NCI-H524 (cell line): ENCODE measurements at regions not wholly inside any gene's neighbourhood (a gene's known extent, or its start where the extent isn't known, plus 50 kb on each side); places are given as distances from the start of the nearest gene placed in this dataset.
"Not testable (repeated sequence)": the region's sequence is repeated elsewhere in the genome, so short reads cannot be mapped to it uniquely, and the experiment has no call there.

Experiments used
- DNase-seq, 2 experiments: peaks; one replicate each; lab custom pipeline; 2025; lab: John Stamatoyannopoulos, UW

- no peak for DNase-seq
Observed at GRCh38 chr7:87007038-87007437, 52.4 kb downstream of the ELAPOR2 start.

- DNase-seq = no peak
Observed at GRCh38 chr7:87004956-87005355, 54.5 kb downstream of the ELAPOR2 start.

GRCh38 chr7:87003872-87004798 lies 55.3 kb downstream of the ELAPOR2 start:
- peak in 1 of 2 experiments; percentile 23 for DNase-seq

GRCh38 chr7:87001214-87001613 lies 58.2 kb downstream of the ELAPOR2 start:
- DNase-seq = no peak

- peak in 1 of 2 experiments; percentile 33 for DNase-seq
Observed at GRCh38 chr7:87000344-87000743, 59.1 kb downstream of the ELAPOR2 start.

GRCh38 chr7:86999750-87000149 lies 59.7 kb downstream of the ELAPOR2 start:
- peak in 1 of 2 experiments; percentile 29 for DNase-seq

GRCh38 chr7:86995814-86996213 lies 63.6 kb downstream of the ELAPOR2 start:
- DNase-seq = peak in 1 of 2 experiments; percentile 6

- DNase-seq = peak in 1 of 2 experiments; percentile 9
Observed at GRCh38 chr7:86995052-86995725, 64.3 kb downstream of the ELAPOR2 start.

- DNase-seq = no peak
Observed at GRCh38 chr7:86991771-86992191, 67.7 kb downstream of the ELAPOR2 start.

GRCh38 chr7:86991093-86991769 lies 68.2 kb downstream of the ELAPOR2 start:
- no peak for DNase-seq

GRCh38 chr7:86989407-86989806 lies 70.0 kb downstream of the ELAPOR2 start:
- no peak for DNase-seq

- not testable (repeated sequence) for DNase-seq
Observed at GRCh38 chr7:86987834-86988233, 71.6 kb downstream of the ELAPOR2 start.

- DNase-seq = not testable (repeated sequence)
Observed at GRCh38 chr7:86987358-86987757, 72.1 kb downstream of the ELAPOR2 start.

- not testable (repeated sequence) for DNase-seq
Observed at GRCh38 chr7:86985342-86985741, 74.1 kb downstream of the ELAPOR2 start.

- not testable (repeated sequence) for DNase-seq
Observed at GRCh38 chr7:86983654-86984053, 75.8 kb downstream of the ELAPOR2 start.

GRCh38 chr7:86981937-86982336 lies 77.5 kb downstream of the ELAPOR2 start:
- not testable (repeated sequence) for DNase-seq

- no peak for DNase-seq
Observed at GRCh38 chr7:86981127-86981526, 78.3 kb downstream of the ELAPOR2 start.

- DNase-seq = no peak
Observed at GRCh38 chr7:86980223-86980622, 79.2 kb downstream of the ELAPOR2 start.

GRCh38 chr7:86978808-86979506 lies 80.5 kb downstream of the ELAPOR2 start:
- DNase-seq = no peak

GRCh38 chr7:86976958-86977357 lies 82.5 kb downstream of the ELAPOR2 start:
- no peak for DNase-seq

- DNase-seq = no peak
Observed at GRCh38 chr7:86975914-86976313, 83.5 kb downstream of the ELAPOR2 start.

- no peak for DNase-seq
Observed at GRCh38 chr7:86975449-86975848, 84.0 kb downstream of the ELAPOR2 start.
